GM12878 (cell line): ENCODE measurements at regions not wholly inside any gene's neighbourhood (a gene's known extent, or its start where the extent isn't known, plus 50 kb on each side); places are given as distances from the start of the nearest gene placed in this dataset.

Experiments used
- ATF7 ChIP-seq: fragments of 450-650 bp; IDR thresholded peaks from 2 replicates; pipeline ENCODE4 v1.6.1; 2016; ENCODE audit warnings: low read depth, mild to moderate bottlenecking
- BACH1 ChIP-seq: fragments of 450-650 bp; IDR thresholded peaks from 2 replicates; pipeline ENCODE4 v1.6.1; 2017; ENCODE audit warnings: mild to moderate bottlenecking, borderline replicate concordance
- BHLHE40 ChIP-seq, 2 experiments: fragments of 450-650 bp in 1 of 2; IDR thresholded peaks; 2 replicates each; pipeline ENCODE4 v1.6.1; 2011 to 2017; ENCODE audit warnings: low read depth in 2 of 2, borderline replicate concordance in 1 of 2, improper control_type of control experiment in 1 of 2, low read length in 1 of 2, mild to moderate bottlenecking in 1 of 2
- DPF2 ChIP-seq: fragments of 450-650 bp; IDR thresholded peaks from 2 replicates; pipeline ENCODE4 v1.6.1; 2017; ENCODE audit warnings: mild to moderate bottlenecking
- FOXM1 ChIP-seq: IDR thresholded peaks from 2 replicates; pipeline ENCODE4 v1.6.1; 2012; ENCODE audit warnings: low read depth, mild to moderate bottlenecking, inconsistent platforms, low read length, moderate library complexity
- JUNB ChIP-seq: IDR thresholded peaks from 2 replicates; pipeline ENCODE4 v1.6.1; 2016; ENCODE audit warnings: antibody characterized with exemption, mild to moderate bottlenecking
- MEF2A ChIP-seq: IDR thresholded peaks from 2 replicates; pipeline ENCODE4 v1.6.1; 2011; ENCODE audit warnings: low read depth, mild to moderate bottlenecking, low read length, moderate library complexity; ENCODE audit not compliant: insufficient read depth
- MEF2B ChIP-seq: fragments of 450-650 bp; IDR thresholded peaks from 2 replicates; pipeline ENCODE4 v1.6.1; 2018; ENCODE audit warnings: mild to moderate bottlenecking, moderate library complexity; ENCODE audit not compliant: partially characterized antibody, poor library complexity, severe bottlenecking
- MTA2 ChIP-seq: fragments of 450-650 bp; IDR thresholded peaks from 2 replicates; pipeline ENCODE4 v1.6.1; 2016; ENCODE audit warnings: low read depth, mild to moderate bottlenecking, moderate library complexity
- MXI1 ChIP-seq: fragments of 150-350 bp; IDR thresholded peaks from 2 replicates; pipeline ENCODE4 v1.6.1; 2011; ENCODE audit warnings: low read depth, mild to moderate bottlenecking, inconsistent platforms, low read length, improper control_type of control experiment
- MYB ChIP-seq: fragments of 150-350 bp; IDR thresholded peaks from 2 replicates; pipeline ENCODE4 v1.6.1; 2014; ENCODE audit warnings: mild to moderate bottlenecking, low read depth, low read length, borderline replicate concordance
- NBN ChIP-seq: fragments of 450-650 bp; IDR thresholded peaks from 2 replicates; pipeline ENCODE4 v1.6.1; 2016
- NR2F1 ChIP-seq: fragments of 450-650 bp; conservative IDR thresholded peaks from 2 replicates; pipeline ENCODE4 v1.6.1; 2017; ENCODE audit warnings: mild to moderate bottlenecking
- POU2F2 ChIP-seq: IDR thresholded peaks from 3 replicates; pipeline ENCODE4 v1.6.1; 2011; ENCODE audit warnings: low read depth, mild to moderate bottlenecking, low read length, borderline replicate concordance
- RELA ChIP-seq: fragments of 450-650 bp; IDR thresholded peaks from 2 replicates; pipeline ENCODE4 v1.8.0; 2014; ENCODE audit warnings: borderline replicate concordance; ENCODE audit not compliant: partially characterized antibody
- RUNX3 ChIP-seq: IDR thresholded peaks from 2 replicates; pipeline ENCODE4 v1.6.1; 2012; ENCODE audit warnings: low read length, inconsistent platforms
- STAT3 ChIP-seq: IDR thresholded peaks from 2 replicates; pipeline ENCODE4 v1.6.1; 2011; ENCODE audit warnings: low read depth, low read length, improper control_type of control experiment
- TCF3 ChIP-seq: IDR thresholded peaks from 2 replicates; pipeline ENCODE4 v1.6.1; 2012; ENCODE audit warnings: low read depth, mild to moderate bottlenecking, low read length, borderline replicate concordance; ENCODE audit not compliant: insufficient read depth
- YY1 ChIP-seq: IDR thresholded peaks from 2 replicates; pipeline ENCODE4 v1.6.1; 2011; ENCODE audit warnings: low read depth, mild to moderate bottlenecking, low read length
- ZBED1 ChIP-seq: IDR thresholded peaks from 2 replicates; pipeline ENCODE4 v1.6.1; 2016; ENCODE audit warnings: borderline replicate concordance
- ZNF384 ChIP-seq: IDR thresholded peaks from 2 replicates; pipeline ENCODE4 v1.6.1; 2012; ENCODE audit warnings: low read depth, mild to moderate bottlenecking, low read length, improper control_type of control experiment, borderline replicate concordance
- ZSCAN29 ChIP-seq: fragments of 450-650 bp; IDR thresholded peaks from 2 replicates; pipeline ENCODE4 v1.6.1; 2017; ENCODE audit warnings: mild to moderate bottlenecking, moderate library complexity
- ZZZ3 ChIP-seq: IDR thresholded peaks from 2 replicates; pipeline ENCODE4 v1.6.1; 2011; ENCODE audit warnings: low read depth; ENCODE audit not compliant: control insufficient read depth, insufficient read length
- TF ChIP-seq, protein P1 (sequence below): fragments of 450-650 bp; formaldehyde crosslinking; IDR thresholded peaks from 2 replicates; pipeline ENCODE4 v1.4.0; 2022; ENCODE audit warnings: mild to moderate bottlenecking, moderate library complexity
- TF ChIP-seq, protein P2 (sequence below): fragments of 450-650 bp; IDR thresholded peaks from 2 replicates; pipeline ENCODE4 v1.6.1; 2016; ENCODE audit warnings: mild to moderate bottlenecking, moderate library complexity, borderline replicate concordance

DNA sequence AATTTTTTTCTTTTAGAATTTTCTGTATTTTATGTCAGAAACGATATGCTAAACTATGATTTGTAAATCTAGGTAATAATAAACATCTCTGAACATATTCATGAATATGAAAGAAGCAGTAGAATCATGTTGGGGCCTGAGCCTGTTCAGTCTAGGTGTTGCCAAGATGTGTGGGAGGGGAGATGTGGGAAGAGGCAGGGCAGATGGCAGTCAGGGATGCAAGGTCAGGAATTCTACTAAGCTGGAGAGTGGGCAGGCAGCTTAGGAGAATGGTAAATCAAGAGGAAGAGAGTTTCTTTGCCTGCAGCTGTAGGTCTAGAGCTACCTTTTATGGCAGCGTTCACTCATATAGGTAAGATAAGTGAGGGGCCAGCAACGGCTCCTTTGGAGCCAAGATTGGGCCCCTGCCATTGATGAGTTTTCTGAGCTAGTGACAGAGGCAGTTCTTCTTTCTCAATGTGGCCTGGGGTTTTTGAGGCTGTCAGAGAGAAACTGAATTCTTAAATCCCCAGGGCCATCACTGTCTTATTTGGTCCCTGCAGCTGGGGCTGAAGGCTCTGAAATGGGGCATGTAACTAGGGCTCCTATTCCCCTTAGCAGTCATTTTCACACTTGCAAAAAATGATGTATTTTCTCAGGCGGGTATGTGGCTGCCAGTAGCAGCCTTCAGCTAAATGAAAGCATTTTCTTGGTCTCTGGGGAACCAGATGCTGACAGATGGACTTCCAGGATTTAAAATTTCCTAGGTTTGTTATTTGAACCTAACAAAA lies 232.8 kb downstream of the PIK3C3 start (continued):
- TF ChIP-seq MEF2B: peak; percentile 99
- peak; percentile 77 for TF ChIP-seq ATF7
- no peak for TF ChIP-seq STAT3
- 0 out of 2 replicates have a peak, but pooled peaks have one; percentile 10 for TF ChIP-seq YY1
- TF ChIP-seq TCF3: no peak
- TF ChIP-seq MYB: 0 out of 2 replicates have a peak, but pooled peaks have one; percentile 44
- peak; percentile 87 for TF ChIP-seq MTA2
- TF ChIP-seq JUNB: 0 out of 2 replicates have a peak, but pooled peaks have one; percentile 18
- TF ChIP-seq ZNF384: no peak
- TF ChIP-seq, protein P1, sequence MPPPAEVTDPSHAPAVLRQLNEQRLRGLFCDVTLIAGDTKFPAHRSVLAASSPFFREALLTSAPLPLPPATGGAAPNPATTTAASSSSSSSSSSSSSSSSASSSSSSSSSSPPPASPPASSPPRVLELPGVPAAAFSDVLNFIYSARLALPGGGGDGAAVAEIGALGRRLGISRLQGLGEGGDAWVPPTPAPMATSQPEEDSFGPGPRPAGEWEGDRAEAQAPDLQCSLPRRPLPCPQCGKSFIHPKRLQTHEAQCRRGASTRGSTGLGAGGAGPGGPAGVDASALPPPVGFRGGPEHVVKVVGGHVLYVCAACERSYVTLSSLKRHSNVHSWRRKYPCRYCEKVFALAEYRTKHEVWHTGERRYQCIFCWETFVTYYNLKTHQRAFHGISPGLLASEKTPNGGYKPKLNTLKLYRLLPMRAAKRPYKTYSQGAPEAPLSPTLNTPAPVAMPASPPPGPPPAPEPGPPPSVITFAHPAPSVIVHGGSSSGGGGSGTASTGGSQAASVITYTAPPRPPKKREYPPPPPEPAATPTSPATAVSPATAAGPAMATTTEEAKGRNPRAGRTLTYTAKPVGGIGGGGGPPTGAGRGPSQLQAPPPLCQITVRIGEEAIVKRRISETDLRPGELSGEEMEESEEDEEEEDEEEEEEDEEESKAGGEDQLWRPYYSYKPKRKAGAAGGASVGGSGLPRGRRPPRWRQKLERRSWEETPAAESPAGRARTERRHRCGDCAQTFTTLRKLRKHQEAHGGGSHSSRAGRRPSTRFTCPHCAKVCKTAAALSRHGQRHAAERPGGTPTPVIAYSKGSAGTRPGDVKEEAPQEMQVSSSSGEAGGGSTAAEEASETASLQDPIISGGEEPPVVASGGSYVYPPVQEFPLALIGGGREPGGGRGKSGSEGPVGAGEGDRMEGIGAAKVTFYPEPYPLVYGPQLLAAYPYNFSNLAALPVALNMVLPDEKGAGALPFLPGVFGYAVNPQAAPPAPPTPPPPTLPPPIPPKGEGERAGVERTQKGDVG: no peak
- 0 out of 2 replicates have a peak, but pooled peaks have one; percentile 21 for TF ChIP-seq NR2F1
- TF ChIP-seq NBN: 0 out of 2 replicates have a peak, but pooled peaks have one; percentile 63
- TF ChIP-seq ZBED1: no peak
- TF ChIP-seq POU2F2: peak; percentile 27; the same call in 1 of the 3 replicates
- no peak for TF ChIP-seq FOXM1
- TF ChIP-seq BHLHE40 (IDR thresholded peaks at IDR 0.05; ENCODE audit: borderline replicate concordance in 1 of 2, low read depth in 2 of 2, low read length in 1 of 2): 0 out of 4 replicates have a peak, but pooled peaks of 1 of the 2 experiments have one; percentile 28
- no peak for TF ChIP-seq RELA
- TF ChIP-seq BACH1: peak; percentile 43; the same call in 1 of the 2 replicates
- TF ChIP-seq, protein P2, sequence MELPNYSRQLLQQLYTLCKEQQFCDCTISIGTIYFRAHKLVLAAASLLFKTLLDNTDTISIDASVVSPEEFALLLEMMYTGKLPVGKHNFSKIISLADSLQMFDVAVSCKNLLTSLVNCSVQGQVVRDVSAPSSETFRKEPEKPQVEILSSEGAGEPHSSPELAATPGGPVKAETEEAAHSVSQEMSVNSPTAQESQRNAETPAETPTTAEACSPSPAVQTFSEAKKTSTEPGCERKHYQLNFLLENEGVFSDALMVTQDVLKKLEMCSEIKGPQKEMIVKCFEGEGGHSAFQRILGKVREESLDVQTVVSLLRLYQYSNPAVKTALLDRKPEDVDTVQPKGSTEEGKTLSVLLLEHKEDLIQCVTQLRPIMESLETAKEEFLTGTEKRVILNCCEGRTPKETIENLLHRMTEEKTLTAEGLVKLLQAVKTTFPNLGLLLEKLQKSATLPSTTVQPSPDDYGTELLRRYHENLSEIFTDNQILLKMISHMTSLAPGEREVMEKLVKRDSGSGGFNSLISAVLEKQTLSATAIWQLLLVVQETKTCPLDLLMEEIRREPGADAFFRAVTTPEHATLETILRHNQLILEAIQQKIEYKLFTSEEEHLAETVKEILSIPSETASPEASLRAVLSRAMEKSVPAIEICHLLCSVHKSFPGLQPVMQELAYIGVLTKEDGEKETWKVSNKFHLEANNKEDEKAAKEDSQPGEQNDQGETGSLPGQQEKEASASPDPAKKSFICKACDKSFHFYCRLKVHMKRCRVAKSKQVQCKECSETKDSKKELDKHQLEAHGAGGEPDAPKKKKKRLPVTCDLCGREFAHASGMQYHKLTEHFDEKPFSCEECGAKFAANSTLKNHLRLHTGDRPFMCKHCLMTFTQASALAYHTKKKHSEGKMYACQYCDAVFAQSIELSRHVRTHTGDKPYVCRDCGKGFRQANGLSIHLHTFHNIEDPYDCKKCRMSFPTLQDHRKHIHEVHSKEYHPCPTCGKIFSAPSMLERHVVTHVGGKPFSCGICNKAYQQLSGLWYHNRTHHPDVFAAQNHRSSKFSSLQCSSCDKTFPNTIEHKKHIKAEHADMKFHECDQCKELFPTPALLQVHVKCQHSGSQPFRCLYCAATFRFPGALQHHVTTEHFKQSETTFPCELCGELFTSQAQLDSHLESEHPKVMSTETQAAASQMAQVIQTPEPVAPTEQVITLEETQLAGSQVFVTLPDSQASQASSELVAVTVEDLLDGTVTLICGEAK: no peak
- no peak for TF ChIP-seq ZSCAN29
- TF ChIP-seq RUNX3: no peak
- TF ChIP-seq MXI1: peak; percentile 64; the same call in 1 of the 2 replicates
- TF ChIP-seq ZZZ3: no peak
- 0 out of 2 replicates have a peak, but pooled peaks have one; percentile 68 for TF ChIP-seq DPF2
- TF ChIP-seq MEF2A: no peak
